Mesendoderm (in vitro differentiated cells): ENCODE measurements at regions not wholly inside any gene's neighbourhood (a gene's known extent, or its start where the extent isn't known, plus 50 kb on each side); places are given as distances from the start of the nearest gene placed in this dataset.
A peak's percentile ranks its signal among the peaks of the same experiment; 100 is the strongest.

ENCODE experiments used
- DNase-seq: peaks from one replicate; pipeline ENCODE4 v3.0.0; 2013
- H2AK5ac ChIP-seq: 2 replicates; pipeline ENCODE4 v1.6.1; 2013; ENCODE audit warnings: low read length, inconsistent platforms
- H2BK120ac ChIP-seq: 2 replicates; pipeline ENCODE4 v1.6.1; 2013; ENCODE audit warnings: low read depth, mild to moderate bottlenecking, low read length, moderate library complexity, mixed read lengths
- H2BK15ac ChIP-seq: replicated peaks from 2 replicates; pipeline ENCODE4 v1.6.1; 2013; ENCODE audit warnings: low read depth, mild to moderate bottlenecking, moderate library complexity
- H2BK5ac ChIP-seq: 2 replicates; pipeline ENCODE4 v1.6.1; 2013; ENCODE audit warnings: low read length, inconsistent platforms
- H3K18ac ChIP-seq: 2 replicates; pipeline ENCODE4 v1.6.1; 2013; ENCODE audit warnings: mild to moderate bottlenecking, low read length, mixed read lengths
- H3K23ac ChIP-seq: one replicate; pipeline ENCODE4 v1.6.1; 2013; ENCODE audit warnings: low read length
- H3K27ac ChIP-seq: 2 replicates; pipeline ENCODE4 v1.5.1; 2013; ENCODE audit warnings: low read depth, mild to moderate bottlenecking, inconsistent platforms, low read length, moderate library complexity
- H3K27me3 ChIP-seq: 2 replicates; pipeline ENCODE4 v1.6.1; 2013; ENCODE audit warnings: low read length, control low read depth, mild to moderate bottlenecking, inconsistent platforms; ENCODE audit not compliant: insufficient read depth, poor library complexity
- H3K36me3 ChIP-seq: 2 replicates; pipeline ENCODE4 v1.6.1; 2013; ENCODE audit warnings: low read length, inconsistent platforms; ENCODE audit not compliant: control insufficient read depth, insufficient read depth
- H3K4ac ChIP-seq: one replicate; pipeline ENCODE4 v1.6.1; 2013; ENCODE audit warnings: low read depth, mild to moderate bottlenecking, low read length, moderate library complexity
- H3K4me1 ChIP-seq: 2 replicates; pipeline ENCODE4 v1.6.1; 2013; ENCODE audit warnings: low read depth, low read length, inconsistent platforms; ENCODE audit not compliant: control insufficient read depth
- H3K4me2 ChIP-seq: 2 replicates; pipeline ENCODE4 v1.6.1; 2013; ENCODE audit warnings: low read length
- H3K4me3 ChIP-seq: 2 replicates; pipeline ENCODE4 v1.5.1; 2013; ENCODE audit warnings: mild to moderate bottlenecking, low read length
- H3K56ac ChIP-seq: one replicate; pipeline ENCODE4 v1.6.1; 2013; ENCODE audit warnings: low read length
- H3K79me1 ChIP-seq: 2 replicates; pipeline ENCODE4 v1.6.1; 2013; ENCODE audit warnings: low read length, inconsistent platforms
- H3K79me2 ChIP-seq: 2 replicates; pipeline ENCODE4 v1.6.1; 2013; ENCODE audit warnings: mild to moderate bottlenecking, low read length; ENCODE audit not compliant: control insufficient read depth, insufficient read depth
- H3K9ac ChIP-seq: 2 replicates; pipeline ENCODE4 v1.6.1; 2013; ENCODE audit warnings: low read length, inconsistent platforms
- H4K5ac ChIP-seq: one replicate; pipeline ENCODE4 v1.6.1; 2013; ENCODE audit warnings: low read length
- H4K8ac ChIP-seq: one replicate; pipeline ENCODE4 v1.6.1; 2013; ENCODE audit warnings: low read depth, mild to moderate bottlenecking, control low read depth, low read length, moderate library complexity
- WGBS: extraction: QIAGEN DNeasy Blood & Tissue Kit; methylation state at CpG from one replicate; pipeline ENCODE4 v1.1.7; 2013; ENCODE audit warnings: low lambda C conversion rate, missing lambda C conversion rate; ENCODE audit not compliant: insufficient coverage; ENCODE audit errors: extremely low coverage; 5-methylcytosine and 5-hydroxymethylcytosine counted together

- Histone ChIP-seq H2BK120ac (no peak overlapping the region), H3K4ac (no peak overlapping the region), H3K4me3 (no peak overlapping the region), H4K5ac (no peak overlapping the region), H3K18ac (no peak overlapping the region), H2BK15ac (no peak overlapping the region), H3K79me2 (no peaks in the 10 kb centered on the region), H3K9ac (no peak overlapping the region), H4K8ac (no peak overlapping the region), H3K27ac (no peak overlapping the region), H2AK5ac (no peak overlapping the region), H3K56ac (no peak overlapping the region), H3K4me2 (no peak overlapping the region), H3K27me3 (no peaks in the 10 kb centered on the region), H2BK5ac (no peak overlapping the region), H3K36me3 (no peaks in the 10 kb centered on the region), H3K23ac (no peak overlapping the region), H3K4me1 (no peaks in the 10 kb centered on the region), H3K79me1 (no peaks in the 10 kb centered on the region)
- DNase-seq, result no peak
Measured at GRCh38 chr7:120181499-120181898, 91.5 kb upstream of the KCND2 start.

- Histone ChIP-seq H3K23ac (no peak overlapping the region), H2BK15ac (no peak overlapping the region), H2AK5ac (no peak overlapping the region), H3K18ac (no peak overlapping the region), H2BK120ac (no peak overlapping the region), H3K27me3 (no peaks in the 10 kb centered on the region), H3K27ac (no peak overlapping the region), H3K56ac (no peak overlapping the region), H3K79me1 (no peaks in the 10 kb centered on the region), H3K36me3 (no peaks in the 10 kb centered on the region), H4K5ac (no peak overlapping the region), H3K9ac (no peak overlapping the region), H3K79me2 (no peaks in the 10 kb centered on the region), H2BK5ac (no peak overlapping the region), H3K4me2 (no peak overlapping the region), H4K8ac (no peak overlapping the region), H3K4me1 (no peaks in the 10 kb centered on the region), H3K4ac (no peak overlapping the region), H3K4me3 (no peak overlapping the region)
- WGBS, result no CpG with 5 or more reads among the region's 1 CpG
- no peak for DNase-seq
Measured at GRCh38 chr7:120184866-120185265, 88.1 kb upstream of the KCND2 start.

DNA sequence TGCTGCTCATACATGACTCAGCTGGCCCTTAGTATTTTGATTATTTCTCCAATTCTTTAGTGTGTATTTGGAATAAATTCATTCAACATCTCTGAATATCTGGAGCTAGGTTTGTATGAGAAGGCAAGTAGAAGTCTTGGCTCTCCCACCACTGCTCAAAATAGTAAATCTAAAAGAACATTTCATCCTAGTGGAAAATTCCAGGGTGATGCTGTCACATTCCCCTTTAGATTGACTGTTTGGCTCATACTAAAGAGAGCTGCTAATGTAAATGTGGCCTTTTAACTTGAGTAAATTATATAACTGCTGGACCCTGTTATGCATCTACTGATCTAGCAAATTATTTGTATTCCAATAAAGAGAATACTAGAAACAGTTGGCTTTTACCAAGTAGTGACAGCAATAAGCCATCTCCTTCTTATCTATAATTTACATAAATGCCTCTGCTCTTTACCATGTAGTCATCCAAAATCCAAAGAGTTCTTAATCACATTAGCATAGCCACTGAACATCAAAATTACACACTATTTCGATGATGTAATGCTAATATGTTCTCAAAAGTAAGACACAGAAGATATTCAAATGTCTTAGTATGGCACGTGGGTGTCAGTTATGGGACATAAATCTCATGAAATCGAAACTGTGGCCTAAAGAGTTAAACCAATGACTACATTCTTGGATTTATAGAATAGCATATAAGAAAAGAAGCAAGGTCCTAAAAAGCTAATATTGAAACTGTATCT is 86.9 kb upstream of the KCND2 start:
- H3K4ac ChIP-seq, result no peak overlapping the region
- H3K9ac ChIP-seq, result no peak overlapping the region
- no peak overlapping the region for H2BK15ac ChIP-seq
- H3K36me3 ChIP-seq, result no peaks in the 10 kb centered on the region
- no peak overlapping the region for H3K18ac ChIP-seq
- no peaks in the 10 kb centered on the region for H3K27me3 ChIP-seq
- H2AK5ac ChIP-seq, result no peak overlapping the region
- no peak overlapping the region for H4K8ac ChIP-seq
- H3K79me1 ChIP-seq, result no peaks in the 10 kb centered on the region
- peak; percentile 16 for DNase-seq
- no peak overlapping the region for H3K27ac ChIP-seq
- H3K4me3 ChIP-seq, result no peak overlapping the region
- H2BK120ac ChIP-seq, result no peak overlapping the region
- no peak overlapping the region for H4K5ac ChIP-seq
- H3K4me1 ChIP-seq, result peaks cover 2% of the 10 kb centered on the region
- no peak overlapping the region for H2BK5ac ChIP-seq
- H3K79me2 ChIP-seq, result no peaks in the 10 kb centered on the region
- H3K56ac ChIP-seq, result no peak overlapping the region
- WGBS, result no CpG with 5 or more reads among the region's 3 CpGs
- H3K4me2 ChIP-seq, result no peak overlapping the region
- no peak overlapping the region for H3K23ac ChIP-seq

GRCh38 chr7:120186688-120187087 is 86.3 kb upstream of the KCND2 start:
- Histone ChIP-seq H3K79me1 (no peaks in the 10 kb centered on the region), H2BK5ac (no peak overlapping the region), H3K79me2 (no peaks in the 10 kb centered on the region), H2BK120ac (no peak overlapping the region), H3K27me3 (no peaks in the 10 kb centered on the region), H3K23ac (no peak overlapping the region), H3K36me3 (no peaks in the 10 kb centered on the region), H3K4me1 (peaks cover 2% of the 10 kb centered on the region), H3K27ac (no peak overlapping the region), H3K18ac (no peak overlapping the region), H3K56ac (no peak overlapping the region), H4K5ac (no peak overlapping the region), H3K4me2 (no peak overlapping the region), H3K4me3 (no peak overlapping the region), H2BK15ac (no peak overlapping the region), H4K8ac (no peak overlapping the region), H2AK5ac (no peak overlapping the region), H3K4ac (no peak overlapping the region), H3K9ac (no peak overlapping the region)
- DNase-seq, result no peak
- WGBS, result no CpG with 5 or more reads among the region's 4 CpGs

DNA sequence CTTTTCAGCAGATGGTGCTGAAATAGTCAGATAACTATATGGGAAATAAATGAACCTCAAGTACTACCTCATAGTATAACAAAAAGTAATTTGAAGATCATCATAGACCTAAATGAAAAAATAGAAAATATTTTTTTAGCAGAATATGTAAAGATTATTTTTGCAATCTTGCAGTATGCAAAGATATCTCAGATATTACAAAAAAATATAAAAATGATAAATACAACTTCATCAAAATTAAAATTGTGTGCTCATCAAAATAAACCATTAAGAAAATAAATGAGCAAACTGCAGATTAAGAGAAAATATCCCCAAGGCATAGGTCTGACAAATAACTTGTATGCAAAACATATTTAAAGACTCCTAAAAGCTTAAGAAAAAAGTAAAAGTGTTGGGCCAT is 83.4 kb upstream of the KCND2 start:
- Histone ChIP-seq H4K8ac (no peak overlapping the region), H3K4me3 (no peak overlapping the region), H3K27ac (no peak overlapping the region), H2BK5ac (no peak overlapping the region), H3K18ac (no peak overlapping the region), H3K4me2 (no peak overlapping the region), H3K27me3 (no peaks in the 10 kb centered on the region), H3K36me3 (no peaks in the 10 kb centered on the region), H2BK120ac (no peak overlapping the region), H3K4ac (no peak overlapping the region), H2BK15ac (no peak overlapping the region), H4K5ac (no peak overlapping the region), H3K23ac (no peak overlapping the region), H2AK5ac (no peak overlapping the region), H3K79me2 (no peaks in the 10 kb centered on the region), H3K56ac (no peak overlapping the region), H3K79me1 (no peaks in the 10 kb centered on the region), H3K9ac (no peak overlapping the region), H3K4me1 (peaks cover 2% of the 10 kb centered on the region)
- DNase-seq, result no peak

GRCh38 chr7:120190109-120190508 is 82.9 kb upstream of the KCND2 start:
- Histone ChIP-seq H3K4ac (no peak overlapping the region), H2BK120ac (no peak overlapping the region), H2BK15ac (peak overlapping the region; percentile 41), H4K5ac (no peak overlapping the region), H3K23ac (no peak overlapping the region), H3K4me2 (no peak overlapping the region), H3K79me1 (no peaks in the 10 kb centered on the region), H3K4me1 (peaks cover 2% of the 10 kb centered on the region), H3K36me3 (no peaks in the 10 kb centered on the region), H3K18ac (no peak overlapping the region), H2BK5ac (no peak overlapping the region), H3K27ac (no peak overlapping the region), H3K27me3 (no peaks in the 10 kb centered on the region), H3K56ac (no peak overlapping the region), H3K79me2 (no peaks in the 10 kb centered on the region), H3K9ac (no peak overlapping the region), H2AK5ac (no peak overlapping the region), H4K8ac (no peak overlapping the region), H3K4me3 (no peak overlapping the region)
- DNase-seq, result peak; percentile 5
